BE2C (cell line): ENCODE measurements at regions not wholly inside any gene's neighbourhood (a gene's known extent, or its start where the extent isn't known, plus 50 kb on each side); places are given as distances from the start of the nearest gene placed in this dataset.

Source experiments
- DNase-seq: peaks from one replicate; pipeline ENCODE4 v3.0.0-alpha.2; 2020
- H3K27me3 ChIP-seq: fragments of 250-450 bp; sonication (Bioruptor Pico); 2 replicates; pipeline ENCODE4 v1.5.1; 2020; ENCODE audit warnings: mild to moderate bottlenecking
- H3K36me3 ChIP-seq: fragments of 250-450 bp; sonication (Bioruptor Pico); 2 replicates; pipeline ENCODE4 v1.5.1; 2020; ENCODE audit warnings: mild to moderate bottlenecking
- H3K4me1 ChIP-seq: fragments of 250-450 bp; sonication (Bioruptor Pico); 2 replicates; pipeline ENCODE4 v1.5.1; 2020
- H3K4me3 ChIP-seq: 2 replicates; pipeline ENCODE4 v1.5.1; 2011; ENCODE audit warnings: low read depth, low read length
- H3K9me3 ChIP-seq: fragments of 250-450 bp; sonication (Bioruptor Pico); 2 replicates; pipeline ENCODE4 v1.5.1; 2020
- CTCF ChIP-seq: IDR thresholded peaks from 2 replicates; pipeline ENCODE4 v1.5.1; 2012; ENCODE audit warnings: mild to moderate bottlenecking, low read depth, low read length

GRCh38 chr4:19260346-19260745, 991.4 kb upstream of the SLIT2 start:
- no peaks in the 10 kb centered on the region for H3K9me3 ChIP-seq
- no peak overlapping the region for H3K4me3 ChIP-seq
- no peaks in the 10 kb centered on the region for H3K4me1 ChIP-seq
- no peaks in the 10 kb centered on the region for H3K27me3 ChIP-seq
- DNase-seq = no peak
- no peaks in the 10 kb centered on the region for H3K36me3 ChIP-seq
- TF ChIP-seq CTCF = no peak

DNA sequence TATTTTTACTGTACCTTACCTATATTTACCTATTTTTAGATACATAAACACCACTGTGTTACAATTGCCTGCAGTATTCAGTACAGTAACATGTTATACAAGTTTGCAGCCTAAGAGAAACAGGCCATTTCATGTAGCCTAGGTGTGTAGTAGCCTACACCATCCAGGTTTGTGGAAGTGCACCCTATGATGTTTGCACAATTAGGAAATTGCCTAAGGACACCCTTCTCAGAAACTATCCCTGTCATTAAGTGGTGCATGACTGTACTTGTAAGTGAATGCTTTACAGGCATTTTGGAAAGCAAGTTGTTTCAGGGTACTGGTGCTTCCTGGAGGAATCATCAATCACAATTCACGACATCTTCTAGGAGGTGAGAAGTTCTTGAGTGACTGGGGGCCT, 991.8 kb upstream of the SLIT2 start:
- no peaks in the 10 kb centered on the region for H3K4me1 ChIP-seq
- H3K27me3 ChIP-seq = no peaks in the 10 kb centered on the region
- no peak for TF ChIP-seq CTCF
- H3K9me3 ChIP-seq = no peaks in the 10 kb centered on the region
- no peak for DNase-seq
- H3K36me3 ChIP-seq = no peaks in the 10 kb centered on the region
- no peak overlapping the region for H3K4me3 ChIP-seq

GRCh38 chr4:19256823-19257222, 994.9 kb upstream of the SLIT2 start:
- Histone ChIP-seq H3K27me3 (no peaks in the 10 kb centered on the region), H3K9me3 (no peaks in the 10 kb centered on the region), H3K36me3 (no peaks in the 10 kb centered on the region), H3K4me1 (no peaks in the 10 kb centered on the region), H3K4me3 (no peak overlapping the region)
- no peak for TF ChIP-seq CTCF
- no peak for DNase-seq

DNA sequence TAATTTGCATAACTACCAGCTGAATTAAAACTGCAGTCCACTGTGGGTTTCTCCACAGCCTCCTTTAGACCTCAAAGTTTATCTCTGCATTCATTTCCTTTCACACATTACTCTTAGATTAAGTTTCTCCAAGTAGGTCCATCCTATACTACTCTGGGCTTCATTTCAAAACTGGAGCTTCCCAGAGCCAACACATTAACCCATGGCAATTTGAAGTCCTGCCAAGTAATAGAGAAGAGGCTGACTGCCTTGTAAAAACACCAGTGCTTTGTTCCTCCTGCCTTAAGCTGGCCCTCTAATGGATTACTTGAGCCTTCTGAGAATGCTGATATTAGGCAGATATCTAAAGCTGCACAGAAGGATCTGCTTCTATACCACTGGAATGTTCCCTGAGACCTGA, 997.2 kb upstream of the SLIT2 start:
- H3K4me1 ChIP-seq = no peaks in the 10 kb centered on the region
- no peaks in the 10 kb centered on the region for H3K27me3 ChIP-seq
- H3K9me3 ChIP-seq = no peaks in the 10 kb centered on the region
- H3K4me3 ChIP-seq = no peak overlapping the region
- TF ChIP-seq CTCF = no peak
- DNase-seq = no peak
- no peaks in the 10 kb centered on the region for H3K36me3 ChIP-seq

DNA sequence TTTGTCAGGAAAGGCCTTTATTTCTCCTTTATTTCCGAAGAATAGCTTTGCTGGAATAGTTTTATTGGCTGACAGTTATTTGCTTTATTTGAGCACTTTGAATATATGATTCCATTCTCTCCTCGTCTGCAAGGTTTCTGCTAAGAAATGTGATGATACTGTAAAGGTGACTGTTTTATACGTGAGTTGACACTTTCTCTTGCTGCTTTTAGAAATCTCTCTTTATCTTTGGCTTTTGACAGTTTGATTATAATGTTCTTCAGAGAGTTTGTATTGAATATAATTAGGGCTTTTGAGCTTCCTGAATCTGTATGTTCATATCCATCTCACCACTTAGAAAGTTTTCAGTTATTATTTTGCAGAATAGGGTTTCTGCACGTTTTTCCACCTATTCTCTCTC, 1003.7 kb upstream of the SLIT2 start:
- H3K4me3 ChIP-seq = no peak overlapping the region
- no peaks in the 10 kb centered on the region for H3K9me3 ChIP-seq
- TF ChIP-seq CTCF = no peak
- no peaks in the 10 kb centered on the region for H3K36me3 ChIP-seq
- no peak for DNase-seq
- no peaks in the 10 kb centered on the region for H3K4me1 ChIP-seq
- no peaks in the 10 kb centered on the region for H3K27me3 ChIP-seq

DNA sequence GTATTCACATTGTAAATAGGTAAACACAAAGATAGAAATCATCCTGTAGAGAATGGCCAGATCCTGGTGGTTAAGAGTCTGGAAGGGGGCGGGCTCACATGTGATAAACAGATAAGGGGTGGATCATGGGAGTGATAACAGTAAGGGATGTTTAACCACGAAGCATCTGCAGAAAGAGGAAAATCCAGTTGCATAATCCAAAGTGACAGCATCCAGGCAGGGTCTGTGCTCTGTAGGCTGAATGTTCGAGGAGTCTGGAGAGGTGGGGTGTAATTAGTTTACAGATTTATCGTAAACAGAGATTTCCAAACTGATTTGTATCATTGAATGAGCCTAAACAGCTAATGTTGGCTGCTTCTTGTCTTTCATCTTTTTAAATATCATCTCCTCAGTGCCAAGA, 1009.8 kb upstream of the SLIT2 start:
- H3K9me3 ChIP-seq = no peaks in the 10 kb centered on the region

More for the DNA sequence above, 1009.8 kb upstream of the SLIT2 start:
- Histone ChIP-seq H3K4me3 (no peak overlapping the region), H3K4me1 (no peaks in the 10 kb centered on the region), H3K27me3 (no peaks in the 10 kb centered on the region), H3K36me3 (no peaks in the 10 kb centered on the region)
- no peak for DNase-seq
- no peak for TF ChIP-seq CTCF
